ENCODE measurements at regions not wholly inside any gene's neighbourhood (a gene's known extent, or its start where the extent isn't known, plus 50 kb on each side); places are given as distances from the start of the nearest gene placed in this dataset.
"Not testable (repeated sequence)": the region's sequence is repeated elsewhere in the genome, so short reads cannot be mapped to it uniquely, and the experiment has no call there.

- no peak for DNase-seq
Observed at GRCh38 chr7:52775876-52776275, 259.6 kb upstream of the POM121L12 start.

DNA sequence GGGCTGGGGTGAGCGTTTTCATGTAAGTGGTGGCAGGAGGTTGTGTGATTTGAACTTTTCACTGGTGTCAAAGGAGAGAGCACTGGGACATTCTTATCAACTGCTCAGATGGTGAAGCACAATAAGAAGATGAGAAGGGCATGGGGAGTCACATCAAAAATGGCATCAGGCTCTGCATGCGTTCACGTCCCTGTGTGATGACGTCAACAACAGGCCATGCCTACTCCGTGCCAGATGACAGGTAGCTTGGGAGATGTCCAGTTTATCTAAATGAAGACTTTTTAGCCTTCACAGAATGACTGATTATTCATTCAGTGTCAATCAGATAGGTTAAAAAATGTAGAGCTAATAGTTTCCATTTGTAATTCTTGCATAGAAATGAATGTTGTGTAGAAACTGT lies 264.3 kb upstream of the POM121L12 start:
- no peak for DNase-seq

DNA sequence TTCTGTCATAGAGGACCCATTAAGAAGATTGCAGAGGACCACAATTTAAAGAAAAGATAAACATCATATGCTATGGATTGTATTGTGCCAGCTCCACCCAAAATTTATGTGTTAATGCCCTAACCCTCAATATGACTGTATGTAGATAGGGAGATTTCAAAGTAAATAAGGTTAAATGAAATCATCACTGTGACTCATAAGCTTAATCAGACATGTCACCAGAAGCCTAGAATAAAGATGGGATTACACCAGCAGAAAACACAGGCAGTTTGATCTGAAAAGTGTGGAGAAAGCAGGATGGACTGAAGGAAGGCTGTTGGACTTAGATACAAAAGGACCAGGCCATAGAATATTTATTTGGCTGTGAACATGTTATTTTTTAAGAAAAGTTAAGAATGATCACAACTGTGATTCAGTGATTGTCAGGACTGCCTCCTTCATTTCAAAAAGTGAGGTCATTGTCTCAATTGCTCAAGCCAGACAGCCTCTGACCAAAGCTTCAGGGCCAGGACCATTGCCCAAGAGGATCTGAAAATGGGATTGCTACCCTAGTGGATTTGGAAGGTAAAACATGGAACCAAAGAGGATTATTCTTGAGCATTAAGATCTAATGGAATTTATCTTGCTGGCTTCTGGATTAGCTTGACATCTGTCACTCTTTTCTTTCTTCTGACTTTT lies 270.8 kb upstream of the POM121L12 start:
- DNase-seq, result no peak

- DNase-seq, result no peak
Observed at GRCh38 chr7:52758356-52758755, 277.1 kb upstream of the POM121L12 start.

GRCh38 chr7:52753855-52754254 lies 281.6 kb upstream of the POM121L12 start:
- no peak for DNase-seq

DNA sequence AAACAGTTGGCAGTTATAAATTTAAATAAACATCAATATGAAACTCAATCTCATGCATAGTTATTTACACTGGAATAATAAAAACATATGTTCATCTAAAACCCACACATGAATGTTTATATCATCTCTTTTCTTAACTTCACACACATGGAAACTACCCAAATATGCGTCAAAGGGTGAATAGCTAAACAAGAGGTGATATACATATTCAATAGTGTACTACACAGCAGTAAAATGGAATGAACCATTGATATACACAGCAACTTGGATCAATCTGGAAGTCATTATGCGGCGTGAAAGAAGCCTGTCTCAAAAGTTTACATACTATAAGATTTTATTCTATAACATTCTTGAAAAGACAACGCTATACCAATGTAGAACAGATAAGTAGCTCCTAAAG lies 282.5 kb upstream of the POM121L12 start:
- no peak for DNase-seq

GRCh38 chr7:52749880-52750279 lies 285.6 kb upstream of the POM121L12 start:
- DNase-seq, result no peak

DNA sequence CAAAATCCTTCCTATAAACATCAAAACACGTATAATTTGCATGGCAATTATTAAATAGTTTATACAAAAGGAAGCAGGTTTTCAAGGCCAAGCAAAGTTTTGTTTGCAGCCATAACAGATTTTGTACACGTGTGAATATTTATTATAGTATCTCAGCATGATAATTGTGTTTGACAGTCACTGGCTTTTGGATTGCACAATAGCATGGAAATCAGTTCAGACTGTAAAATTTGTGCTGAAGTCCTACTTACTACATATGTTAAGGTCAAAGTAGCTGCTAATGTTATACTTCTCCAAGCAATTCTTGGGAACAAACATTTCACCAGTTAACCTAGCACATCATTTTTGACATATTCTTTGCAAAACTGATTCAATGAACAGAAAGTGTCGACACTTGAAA lies 287.6 kb upstream of the POM121L12 start:
- no peak for DNase-seq

DNA sequence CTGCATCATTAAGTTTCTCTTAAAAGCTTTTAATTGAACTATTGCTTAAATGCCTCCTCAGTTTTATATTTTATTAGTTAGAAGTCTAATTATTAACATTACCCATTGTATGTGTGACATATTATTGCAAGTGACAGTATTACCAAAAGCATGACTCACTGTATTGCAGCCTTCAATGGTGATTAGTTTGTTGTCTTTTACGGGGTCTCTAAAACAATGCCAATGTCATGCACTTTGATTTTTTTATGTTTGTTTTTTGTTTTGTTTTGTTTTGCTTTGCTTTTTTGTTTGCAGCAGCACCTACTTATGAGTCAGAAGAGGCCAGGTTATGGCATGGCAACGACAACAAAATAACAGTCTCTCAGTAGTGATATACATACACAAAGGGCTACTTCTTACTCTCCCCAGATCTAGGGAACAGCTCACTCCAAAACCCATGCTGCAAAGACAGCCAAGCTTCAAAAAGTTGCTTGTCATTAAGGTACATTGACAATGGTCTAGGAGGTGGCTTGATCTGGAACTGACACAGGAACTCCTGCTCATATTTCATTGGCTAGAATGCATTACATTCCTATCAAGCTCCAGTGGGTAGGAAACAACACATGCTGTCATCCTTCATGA lies 293.7 kb upstream of the POM121L12 start:
- DNase-seq, result no peak

GRCh38 chr7:52735656-52736055 lies 299.8 kb upstream of the POM121L12 start:
- DNase-seq, result no peak

DNA sequence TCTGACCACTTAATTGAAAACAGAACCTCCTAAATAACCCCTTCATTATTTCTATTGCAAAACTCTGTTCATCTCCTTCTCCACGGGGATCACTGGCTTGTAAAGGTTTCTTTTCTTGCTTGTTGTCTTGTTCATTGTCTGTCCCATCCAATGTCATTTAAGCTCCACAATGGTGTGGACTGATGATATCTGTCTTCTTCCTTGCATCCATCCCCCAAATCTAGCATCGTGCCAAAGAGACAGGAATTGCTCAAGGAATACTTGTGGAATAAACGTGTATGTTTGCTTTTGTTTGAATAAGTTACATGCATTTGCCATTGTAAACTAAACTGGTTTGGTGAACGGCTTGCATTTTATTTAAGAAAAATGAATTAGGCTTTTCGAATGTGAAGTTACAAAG lies 306.8 kb upstream of the POM121L12 start:
- not testable (repeated sequence) for DNase-seq

DNA sequence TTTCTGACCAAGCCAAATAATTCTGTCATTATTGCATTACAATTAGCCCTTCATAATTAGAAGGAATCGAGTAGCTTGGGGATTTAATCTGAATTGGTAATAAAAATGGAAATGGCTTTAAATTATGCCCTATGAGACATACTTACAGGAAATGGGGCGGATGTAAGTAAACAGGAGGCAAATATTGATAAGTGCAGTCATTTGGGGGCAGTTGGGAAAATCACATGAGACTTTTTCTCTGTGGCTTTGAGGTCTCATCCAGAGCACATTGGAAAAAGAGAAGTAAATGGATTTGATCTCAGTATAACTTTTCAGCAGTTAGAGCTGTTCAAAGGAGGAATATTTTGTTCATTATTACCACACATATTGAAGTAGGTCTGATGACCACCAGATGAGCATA lies 307.8 kb upstream of the POM121L12 start:
- no peak for DNase-seq

GRCh38 chr7:52726986-52727385 lies 308.4 kb upstream of the POM121L12 start:
- DNase-seq, result no peak

GRCh38 chr7:52726493-52726892 lies 308.9 kb upstream of the POM121L12 start:
- DNase-seq, result no peak

DNA sequence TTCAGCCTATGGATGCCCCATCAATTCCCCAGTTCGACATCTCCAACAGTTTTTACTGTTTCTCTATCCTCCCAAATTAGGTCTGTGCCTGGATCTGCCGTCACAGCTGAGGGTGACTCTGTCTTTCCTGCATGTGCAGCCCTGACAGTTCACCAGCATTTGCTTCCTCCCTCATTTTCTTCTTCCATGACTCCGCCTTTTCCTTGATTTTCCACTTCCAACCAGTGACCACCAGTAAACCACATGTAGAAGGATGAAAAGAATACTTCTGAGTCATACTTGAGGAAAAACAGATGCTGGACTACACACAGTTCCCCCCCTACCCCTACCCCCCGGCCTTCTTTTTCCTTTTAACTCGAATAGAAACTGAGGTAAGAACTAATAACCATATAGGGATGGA lies 311.8 kb upstream of the POM121L12 start:
- no peak for DNase-seq

DNA sequence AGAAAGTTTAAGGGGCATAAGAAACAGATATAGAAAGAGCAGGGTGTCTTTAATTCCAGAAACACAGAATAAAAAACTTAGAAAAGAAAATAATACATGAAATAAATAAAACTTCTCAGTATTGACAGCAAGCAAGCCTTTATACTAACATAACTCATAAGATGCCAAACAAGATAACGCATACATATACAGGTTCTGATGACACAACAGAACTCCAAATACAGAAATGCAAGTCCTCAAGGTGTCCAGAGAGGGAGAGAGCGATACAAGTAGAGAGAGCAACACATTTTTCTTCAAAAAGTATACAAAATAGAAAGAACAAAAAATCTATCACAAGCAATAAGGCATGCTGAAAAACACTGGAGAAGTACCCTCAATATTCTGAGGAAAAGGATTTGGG lies 314.6 kb upstream of the POM121L12 start:
- DNase-seq, result no peak

GRCh38 chr7:52719677-52720076 lies 315.8 kb upstream of the POM121L12 start:
- no peak for DNase-seq

GRCh38 chr7:52715701-52716100 lies 319.7 kb upstream of the POM121L12 start:
- DNase-seq, result no peak

GRCh38 chr7:52712938-52713337 lies 322.5 kb upstream of the POM121L12 start:
- DNase-seq, result no peak

DNA sequence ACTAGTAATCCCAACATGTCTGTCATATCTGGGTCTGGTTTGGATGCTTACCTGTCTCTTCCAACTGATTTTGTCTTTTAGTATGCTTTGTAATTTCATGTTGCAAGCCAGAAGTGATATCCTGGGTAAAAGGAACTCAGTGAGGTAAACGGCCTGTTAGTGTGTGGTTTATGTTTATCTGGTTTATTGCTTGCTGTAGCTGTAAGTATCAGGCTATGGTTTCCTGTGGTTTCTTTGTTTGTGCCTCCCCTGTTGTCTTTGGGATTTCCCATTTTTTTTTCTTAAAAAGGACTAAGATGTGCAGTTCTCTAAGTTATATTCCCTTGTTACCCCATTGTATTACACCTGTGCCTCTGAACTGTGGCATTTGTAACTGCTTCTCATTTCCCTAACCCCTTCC lies 323.5 kb upstream of the POM121L12 start:
- DNase-seq, result no peak

GRCh38 chr7:52708846-52709245 lies 326.6 kb upstream of the POM121L12 start:
- no peak for DNase-seq

- DNase-seq, result no peak
Observed at GRCh38 chr7:52705768-52706167, 329.7 kb upstream of the POM121L12 start.

DNA sequence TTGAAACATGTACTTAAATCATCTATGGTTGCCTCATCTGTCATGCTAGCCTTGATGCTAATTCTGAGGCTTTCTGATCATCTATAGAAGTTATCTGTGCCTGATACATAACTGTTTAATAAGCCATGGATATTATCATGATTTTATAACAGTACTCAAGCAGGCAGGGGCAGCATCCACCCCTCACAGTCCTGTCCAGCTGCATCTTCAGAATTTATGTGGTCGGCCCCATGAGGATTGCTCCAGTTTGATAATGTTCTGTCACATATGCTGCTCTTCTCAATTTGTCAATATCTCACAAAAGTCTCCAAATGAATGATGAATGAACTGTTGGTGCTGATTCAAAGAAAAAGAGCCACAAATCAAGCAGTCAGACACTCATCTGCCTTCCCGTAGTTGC lies 335.1 kb upstream of the POM121L12 start:
- no peak for DNase-seq

GRCh38 chr7:52695973-52696595 lies 339.3 kb upstream of the POM121L12 start:
- DNase-seq, result no peak

GRCh38 chr7:52691257-52691656 lies 344.2 kb upstream of the POM121L12 start:
- no peak for DNase-seq
